ENCODE measurements at regions not wholly inside any gene's neighbourhood (a gene's known extent, or its start where the extent isn't known, plus 50 kb on each side); places are given as distances from the start of the nearest gene placed in this dataset.
"Not testable (repeated sequence)": the region's sequence is repeated elsewhere in the genome, so short reads cannot be mapped to it uniquely, and the experiment has no call there.

- ATAC-seq (ENCODE audit: low FRiP score) (no peak), DNase-seq (ENCODE audit: low spot score) (no peak)
- no peak for TF ChIP-seq CTCF (IDR thresholded peaks at IDR 0.05)
Observed at GRCh38 chr2:147607379-147607778, 237.4 kb upstream of the ACVR2A start.

GRCh38 chr2:147603876-147604275 is 241.0 kb upstream of the ACVR2A start:
- ATAC-seq (ENCODE audit: low FRiP score) (no peak), DNase-seq (ENCODE audit: low spot score) (no peak)
- TF ChIP-seq CTCF (IDR thresholded peaks at IDR 0.05), result no peak

- no peak for ATAC-seq (ENCODE audit: low FRiP score)
Observed at GRCh38 chr2:147603447-147603846, 241.4 kb upstream of the ACVR2A start.

GRCh38 chr2:147600646-147601045 is 244.2 kb upstream of the ACVR2A start:
- ATAC-seq (ENCODE audit: low FRiP score) (no peak), DNase-seq (ENCODE audit: low spot score) (no peak)
- no peak for TF ChIP-seq CTCF (IDR thresholded peaks at IDR 0.05)

More at GRCh38 chr2:147603447-147603846, 241.4 kb upstream of the ACVR2A start:
- no peak for TF ChIP-seq CTCF (IDR thresholded peaks at IDR 0.05)
- DNase-seq (ENCODE audit: low spot score), result no peak

- TF ChIP-seq CTCF (IDR thresholded peaks at IDR 0.05), result no peak
- ATAC-seq (ENCODE audit: low FRiP score) (peak; percentile 57), DNase-seq (ENCODE audit: low spot score) (no peak)
Observed at GRCh38 chr2:147600223-147600622, 244.6 kb upstream of the ACVR2A start.

GRCh38 chr2:147595200-147595599 is 249.6 kb upstream of the ACVR2A start:
- no peak for ATAC-seq (ENCODE audit: low FRiP score)
- TF ChIP-seq CTCF (IDR thresholded peaks at IDR 0.05), result no peak

GRCh38 chr2:147594038-147594437 is 250.8 kb upstream of the ACVR2A start:
- ATAC-seq (ENCODE audit: low FRiP score) (no peak), DNase-seq (ENCODE audit: low spot score) (no peak)
- no peak for TF ChIP-seq CTCF (IDR thresholded peaks at IDR 0.05)

More at GRCh38 chr2:147595200-147595599, 249.6 kb upstream of the ACVR2A start:
- DNase-seq (ENCODE audit: low spot score), result no peak

GRCh38 chr2:147592784-147593183 is 252.0 kb upstream of the ACVR2A start:
- DNase-seq (ENCODE audit: low spot score); ATAC-seq (ENCODE audit: low FRiP score): not testable (repeated sequence)

Measured in omental fat pad (tissue), 3 donors.